ENCODE measurements at regions not wholly inside any gene's neighbourhood (a gene's known extent, or its start where the extent isn't known, plus 50 kb on each side); places are given as distances from the start of the nearest gene placed in this dataset.

GRCh38 chr17:77308861-77309726, 168.3 kb downstream of the SEC14L1 start:
- H3K27ac ChIP-seq (ENCODE audit: low read depth, low read length): peak overlapping the region; percentile 61
- DNase-seq (ENCODE audit: low read depth, low spot score): no peak
- ChIA-PET CTCF (interaction anchor here (1.0 kb wide), 2 partner anchors 21 to 23 kb away, joined by 3 read pairs; no protein-coding TSS in a partner anchor), POLR2A (interaction anchor here (0.6 kb wide), 1 partner anchor 14 kb away, joined by 3 read pairs; no protein-coding TSS in a partner anchor)
- H3K9me3 ChIP-seq (ENCODE audit: control insufficient read depth, insufficient read depth, low read length): no peaks in the 10 kb centered on the region
- no peaks in the 10 kb centered on the region for H3K27me3 ChIP-seq (ENCODE audit: control insufficient read depth, insufficient read depth, low read length)
- TF ChIP-seq, protein P1, sequence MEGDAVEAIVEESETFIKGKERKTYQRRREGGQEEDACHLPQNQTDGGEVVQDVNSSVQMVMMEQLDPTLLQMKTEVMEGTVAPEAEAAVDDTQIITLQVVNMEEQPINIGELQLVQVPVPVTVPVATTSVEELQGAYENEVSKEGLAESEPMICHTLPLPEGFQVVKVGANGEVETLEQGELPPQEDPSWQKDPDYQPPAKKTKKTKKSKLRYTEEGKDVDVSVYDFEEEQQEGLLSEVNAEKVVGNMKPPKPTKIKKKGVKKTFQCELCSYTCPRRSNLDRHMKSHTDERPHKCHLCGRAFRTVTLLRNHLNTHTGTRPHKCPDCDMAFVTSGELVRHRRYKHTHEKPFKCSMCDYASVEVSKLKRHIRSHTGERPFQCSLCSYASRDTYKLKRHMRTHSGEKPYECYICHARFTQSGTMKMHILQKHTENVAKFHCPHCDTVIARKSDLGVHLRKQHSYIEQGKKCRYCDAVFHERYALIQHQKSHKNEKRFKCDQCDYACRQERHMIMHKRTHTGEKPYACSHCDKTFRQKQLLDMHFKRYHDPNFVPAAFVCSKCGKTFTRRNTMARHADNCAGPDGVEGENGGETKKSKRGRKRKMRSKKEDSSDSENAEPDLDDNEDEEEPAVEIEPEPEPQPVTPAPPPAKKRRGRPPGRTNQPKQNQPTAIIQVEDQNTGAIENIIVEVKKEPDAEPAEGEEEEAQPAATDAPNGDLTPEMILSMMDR (IDR thresholded peaks at IDR 0.05; ENCODE audit: low read depth, low read length): no peak
- no peak overlapping the region for H3K4me3 ChIP-seq (ENCODE audit: low read depth, low read length)

DNA sequence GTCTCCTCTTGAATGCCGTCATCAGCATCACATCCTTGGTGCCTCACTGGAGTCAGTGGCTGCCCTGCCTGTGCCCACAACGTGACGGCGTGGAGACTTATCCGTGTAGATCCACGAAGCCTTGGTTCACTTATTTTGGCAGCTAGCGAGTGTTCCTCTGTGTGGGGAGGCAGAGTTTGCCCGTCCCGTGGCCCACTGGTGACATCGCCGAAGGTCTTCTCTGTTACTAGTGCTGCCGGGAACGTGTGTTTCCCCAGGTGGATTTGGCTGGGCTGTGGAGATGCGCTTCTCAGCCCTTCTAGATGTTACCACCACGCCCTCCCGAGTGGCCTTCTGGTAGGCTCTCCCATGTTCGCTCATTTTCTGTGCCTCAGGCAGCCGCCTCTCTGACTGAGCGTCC, 169.6 kb downstream of the SEC14L1 start:
- ChIA-PET CTCF (no interaction called here), POLR2A (no interaction called here)
- no peak overlapping the region for H3K27ac ChIP-seq (ENCODE audit: low read depth, low read length)
- no peaks in the 10 kb centered on the region for H3K27me3 ChIP-seq (ENCODE audit: control insufficient read depth, insufficient read depth, low read length)
- DNase-seq (ENCODE audit: low read depth, low spot score): no peak
- no peaks in the 10 kb centered on the region for H3K9me3 ChIP-seq (ENCODE audit: control insufficient read depth, insufficient read depth, low read length)
- TF ChIP-seq, protein P1 (IDR thresholded peaks at IDR 0.05; ENCODE audit: low read depth, low read length): no peak
- no peak overlapping the region for H3K4me3 ChIP-seq (ENCODE audit: low read depth, low read length)

GRCh38 chr17:77311371-77311981, 170.7 kb downstream of the SEC14L1 start:
- DNase-seq (ENCODE audit: low read depth, low spot score): no peak
- CTCF ChIA-PET: no interaction called here
- TF ChIP-seq, protein P1 (IDR thresholded peaks at IDR 0.05; ENCODE audit: low read depth, low read length): no peak
- Histone ChIP-seq H3K4me3 (ENCODE audit: low read depth, low read length) (no peak overlapping the region), H3K27ac (ENCODE audit: low read depth, low read length) (no peak overlapping the region), H3K9me3 (ENCODE audit: control insufficient read depth, insufficient read depth, low read length) (no peaks in the 10 kb centered on the region), H3K27me3 (ENCODE audit: control insufficient read depth, insufficient read depth, low read length) (no peaks in the 10 kb centered on the region)
- POLR2A ChIA-PET: no interaction called here

GRCh38 chr17:77312061-77312701, 171.4 kb downstream of the SEC14L1 start:
- no peaks in the 10 kb centered on the region for H3K27me3 ChIP-seq (ENCODE audit: control insufficient read depth, insufficient read depth, low read length)
- H3K9me3 ChIP-seq (ENCODE audit: control insufficient read depth, insufficient read depth, low read length): no peaks in the 10 kb centered on the region
- no peak overlapping the region for H3K27ac ChIP-seq (ENCODE audit: low read depth, low read length)
- CTCF ChIA-PET: interaction anchor here (2.3 kb wide), 1 partner anchor 224 kb away, joined by 8 read pairs; no protein-coding TSS in a partner anchor
- POLR2A ChIA-PET: interaction anchor here (1.3 kb wide), 1 partner anchor 27 kb away, joined by 3 read pairs; no protein-coding TSS in a partner anchor
- no peak for DNase-seq (ENCODE audit: low read depth, low spot score)
- TF ChIP-seq, protein P1 (IDR thresholded peaks at IDR 0.05; ENCODE audit: low read depth, low read length): no peak
- H3K4me3 ChIP-seq (ENCODE audit: low read depth, low read length): no peak overlapping the region
